ENCODE measurements at regions not wholly inside any gene's neighbourhood (a gene's known extent, or its start where the extent isn't known, plus 50 kb on each side); places are given as distances from the start of the nearest gene placed in this dataset.

- no peak for TF ChIP-seq CTCF (IDR thresholded peaks at IDR 0.05)
- TF ChIP-seq POLR2A (IDR thresholded peaks at IDR 0.05) = no peak
Measured at GRCh38 chr9:36484124-36484523, 84.1 kb upstream of the RNF38 start.

Data from transverse colon (tissue), 3 donors.